ENCODE measurements at regions not wholly inside any gene's neighbourhood (a gene's known extent, or its start where the extent isn't known, plus 50 kb on each side); places are given as distances from the start of the nearest gene placed in this dataset.

GRCh38 chr5:133853646-133854365, 114.6 kb downstream of the C5orf15 start:
- H3K4me3 ChIP-seq (ENCODE audit: low read depth, low read length): no peak overlapping the region
- ChIA-PET POLR2A (no interaction called here), CTCF (no interaction called here)
- TF ChIP-seq CTCF (IDR thresholded peaks at IDR 0.05; ENCODE audit: insufficient read depth, low read length, missing control alignments): no peak
- DNase-seq (ENCODE audit: low read depth, low spot score): no peak

DNA sequence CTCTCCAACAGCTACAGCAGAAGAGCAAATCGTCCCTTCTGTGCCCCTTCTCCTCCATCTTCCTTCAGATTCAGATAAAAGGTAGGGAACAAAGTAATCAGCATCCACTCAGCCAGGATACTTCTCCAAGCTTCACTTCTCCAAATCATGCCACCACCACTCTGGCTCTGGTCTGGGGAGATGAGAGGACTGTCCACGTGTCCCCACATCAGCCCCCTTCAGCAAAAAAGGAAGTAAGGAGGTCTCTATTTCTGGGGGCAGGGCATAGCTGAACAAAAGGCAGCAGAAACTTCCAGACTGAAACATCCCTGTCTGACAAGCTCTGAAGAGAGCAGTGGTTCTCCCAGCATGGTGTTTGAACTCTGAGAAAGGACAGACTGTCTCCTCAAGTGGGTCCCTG, 116.9 kb downstream of the C5orf15 start:
- POLR2A ChIA-PET: no interaction called here
- no peak for DNase-seq (ENCODE audit: low read depth, low spot score)
- CTCF ChIA-PET: interaction anchor here (2.2 kb wide), 1 partner anchor 18 kb away, joined by 9 read pairs; no protein-coding TSS in a partner anchor
- no peak overlapping the region for H3K4me3 ChIP-seq (ENCODE audit: low read depth, low read length)
- TF ChIP-seq CTCF (IDR thresholded peaks at IDR 0.05; ENCODE audit: insufficient read depth, low read length, missing control alignments): no peak

GRCh38 chr5:133850811-133851210, 117.6 kb downstream of the C5orf15 start:
- no peak overlapping the region for H3K4me3 ChIP-seq (ENCODE audit: low read depth, low read length)
- no peak for TF ChIP-seq CTCF (IDR thresholded peaks at IDR 0.05; ENCODE audit: insufficient read depth, low read length, missing control alignments)
- POLR2A ChIA-PET: no interaction called here
- CTCF ChIA-PET: interaction anchor here (2.2 kb wide), 1 partner anchor 19 kb away, joined by 9 read pairs; no protein-coding TSS in a partner anchor
- no peak for DNase-seq (ENCODE audit: low read depth, low spot score)

- POLR2A ChIA-PET: no interaction called here
- TF ChIP-seq CTCF (IDR thresholded peaks at IDR 0.05; ENCODE audit: insufficient read depth, low read length, missing control alignments): no peak
- no peak overlapping the region for H3K4me3 ChIP-seq (ENCODE audit: low read depth, low read length)
- CTCF ChIA-PET: no interaction called here
- DNase-seq (ENCODE audit: low read depth, low spot score): no peak
These were observed 119.3 kb downstream of the C5orf15 start for GRCh38 chr5:133849116-133849515.

DNA sequence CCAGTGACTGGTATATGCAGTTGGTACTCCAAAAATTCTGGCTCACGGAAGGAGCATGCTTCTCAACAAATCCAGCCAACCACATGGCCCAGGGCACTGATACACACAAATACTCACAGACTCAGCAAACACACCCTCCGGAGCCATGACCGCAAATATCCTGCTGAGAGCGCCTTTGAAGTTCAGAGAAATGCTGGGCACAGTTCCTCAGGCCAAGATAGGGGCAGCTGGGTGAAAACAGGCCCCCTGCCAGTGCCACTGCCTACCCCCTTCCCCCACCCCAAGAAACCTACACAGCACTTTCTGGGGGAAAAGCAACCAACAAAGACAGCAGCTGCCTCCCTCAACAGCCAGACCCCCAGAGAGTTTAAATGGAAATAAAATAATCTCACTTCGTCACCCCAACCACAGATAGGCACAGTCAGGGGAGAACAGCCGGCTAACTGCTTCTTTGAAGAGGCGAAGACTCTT, 120.0 kb downstream of the C5orf15 start:
- no peak overlapping the region for H3K4me3 ChIP-seq (ENCODE audit: low read depth, low read length)
- DNase-seq (ENCODE audit: low read depth, low spot score): no peak
- POLR2A ChIA-PET: no interaction called here
- CTCF ChIA-PET: no interaction called here
- no peak for TF ChIP-seq CTCF (IDR thresholded peaks at IDR 0.05; ENCODE audit: insufficient read depth, low read length, missing control alignments)

GRCh38 chr5:133847886-133848285, 120.5 kb downstream of the C5orf15 start:
- no peak for TF ChIP-seq CTCF (IDR thresholded peaks at IDR 0.05; ENCODE audit: insufficient read depth, low read length, missing control alignments)
- POLR2A ChIA-PET: no interaction called here
- no peak for DNase-seq (ENCODE audit: low read depth, low spot score)
- no peak overlapping the region for H3K4me3 ChIP-seq (ENCODE audit: low read depth, low read length)
- CTCF ChIA-PET: no interaction called here
